ENCODE measurements at regions not wholly inside any gene's neighbourhood (a gene's known extent, or its start where the extent isn't known, plus 50 kb on each side); places are given as distances from the start of the nearest gene placed in this dataset.

DNA sequence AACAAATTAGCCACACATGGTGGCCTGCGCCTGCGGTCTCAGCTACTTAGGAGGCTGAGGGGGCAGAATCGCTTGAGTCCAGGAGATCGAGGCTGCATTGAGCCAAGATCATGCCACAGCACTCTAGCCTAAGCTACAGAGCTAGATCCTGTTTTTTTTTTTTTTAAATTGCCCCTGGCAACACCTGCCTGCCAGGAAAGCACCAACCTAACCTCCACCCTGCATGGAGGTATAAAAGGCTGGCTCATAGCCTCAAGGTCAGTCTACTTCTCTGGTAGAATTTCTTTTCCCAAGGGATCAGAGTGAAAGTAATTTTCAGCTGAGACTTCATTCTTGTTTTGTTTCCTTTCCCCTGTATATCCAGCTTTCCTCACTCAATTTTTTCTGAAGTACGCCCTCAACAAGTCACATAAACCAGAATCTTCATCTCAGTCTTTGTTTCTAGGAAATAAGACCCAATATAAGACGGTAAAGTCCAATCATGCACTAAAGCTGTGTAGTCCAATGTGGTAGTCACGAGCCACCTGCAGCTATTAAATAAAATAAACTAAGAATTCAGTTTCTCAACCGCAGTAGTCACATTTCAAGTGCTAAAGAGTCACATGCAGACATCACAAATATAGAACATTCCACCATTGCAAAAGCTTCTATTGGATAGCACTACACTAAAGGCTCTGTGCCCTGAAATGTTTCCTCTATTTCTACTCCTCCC lies 113.3 kb downstream of the HPGD start:
- 78% methylated on average over 4 of the region's 8 CpGs; no CpG with 5 or more reads in 1 of the 2 experiments for WGBS, 2 experiments (ENCODE audit: extremely low coverage in 2 of 2, insufficient read length in 1 of 2)
- H2AFZ ChIP-seq (replicated peaks; ENCODE audit: low read length, poor library complexity): no peak overlapping the region
- 0 out of 2 replicates have a peak, but pooled peaks cover 2% of the 10 kb centered on the region for H3K9me3 ChIP-seq (ENCODE audit: control insufficient read depth, insufficient read depth, low read length)
- H3K4ac ChIP-seq (ENCODE audit: low read depth, low read length): no peak overlapping the region
- BruUV-seq (replicated peaks): no TSS peak
- H3K23ac ChIP-seq (ENCODE audit: low read depth, low read length): no peak overlapping the region
- ATAC-seq (ENCODE audit: low read depth): no peak
- ChIA-PET CTCF (no interaction called here), POLR2A (ENCODE audit: unreplicated experiment) (no interaction called here)
- H3K4me3 ChIP-seq (ENCODE audit: insufficient read depth, low read depth, low read length): no peak overlapping the region
- no peak overlapping the region for H4K8ac ChIP-seq (ENCODE audit: low read depth in 2 of 2, low read length in 2 of 2)
- dilution Hi-C loops (cut with HindIII; ENCODE audit: low sequenced_read_pairs, unreplicated experiment) (no loop called here), intact Hi-C loops (cut with micrococcal nuclease) (no loop called here), in situ Hi-C loops (cut with MboI; ENCODE audit: low sequenced_read_pairs) (no loop called here)
- no peak overlapping the region for H2AK5ac ChIP-seq (ENCODE audit: low read depth, low read length)
- H4K91ac ChIP-seq (ENCODE audit: insufficient read depth, low read depth, low read length): no peak overlapping the region
- H3K9me1 ChIP-seq (ENCODE audit: insufficient read depth, low read length): no peaks in the 10 kb centered on the region
- no peak overlapping the region for H2AK9ac ChIP-seq (replicated peaks; ENCODE audit: low read depth, low read length, poor library complexity)
- no peak overlapping the region for H2BK15ac ChIP-seq (ENCODE audit: low read depth, low read length)
- TF ChIP-seq BHLHE40 (IDR thresholded peaks at IDR 0.05; ENCODE audit: low read depth, low read length) (no peak), CTCF (conservative IDR thresholded peaks at IDR 0.05; ENCODE audit: low read depth, low read length) (no peak), USF2 (IDR thresholded peaks at IDR 0.05; ENCODE audit: low read depth, low read length) (no peak), RCOR1 (IDR thresholded peaks at IDR 0.05; ENCODE audit: insufficient replicate concordance, low read length) (no peak), RFX5 (IDR thresholded peaks at IDR 0.05; ENCODE audit: low read depth, low read length) (no peak), RAD21 (IDR thresholded peaks at IDR 0.05; ENCODE audit: low read length) (no peak), MAFK (IDR thresholded peaks at IDR 0.05; ENCODE audit: low read depth, low read length) (no peak), MAZ (IDR thresholded peaks at IDR 0.05; ENCODE audit: borderline replicate concordance, low read depth, low read length) (no peak), FOS (IDR thresholded peaks at IDR 0.05; ENCODE audit: low read depth, low read length) (no peak)
- TF ChIP-seq, protein P1, sequence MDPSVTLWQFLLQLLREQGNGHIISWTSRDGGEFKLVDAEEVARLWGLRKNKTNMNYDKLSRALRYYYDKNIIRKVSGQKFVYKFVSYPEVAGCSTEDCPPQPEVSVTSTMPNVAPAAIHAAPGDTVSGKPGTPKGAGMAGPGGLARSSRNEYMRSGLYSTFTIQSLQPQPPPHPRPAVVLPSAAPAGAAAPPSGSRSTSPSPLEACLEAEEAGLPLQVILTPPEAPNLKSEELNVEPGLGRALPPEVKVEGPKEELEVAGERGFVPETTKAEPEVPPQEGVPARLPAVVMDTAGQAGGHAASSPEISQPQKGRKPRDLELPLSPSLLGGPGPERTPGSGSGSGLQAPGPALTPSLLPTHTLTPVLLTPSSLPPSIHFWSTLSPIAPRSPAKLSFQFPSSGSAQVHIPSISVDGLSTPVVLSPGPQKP (IDR thresholded peaks at IDR 0.05; ENCODE audit: borderline replicate concordance, low read depth, low read length): no peak
- H2BK5ac ChIP-seq (ENCODE audit: low read depth, low read length, poor library complexity, severe bottlenecking): no peak overlapping the region
- no peak overlapping the region for H3K4me2 ChIP-seq (ENCODE audit: low read depth, low read length)
- no peaks in the 10 kb centered on the region for H3K36me3 ChIP-seq (ENCODE audit: control insufficient read depth, insufficient read depth, low read length)
- no peak overlapping the region for H3K9ac ChIP-seq (ENCODE audit: low read depth, low read length)
- H3K18ac ChIP-seq (ENCODE audit: low read depth, low read length): no peak overlapping the region
- no peak overlapping the region for H2BK120ac ChIP-seq (ENCODE audit: low read depth, low read length)
- no peaks in the 10 kb centered on the region for H3K79me1 ChIP-seq (ENCODE audit: low read depth in 1 of 2, low read length in 2 of 2)
- no peak overlapping the region for H3K14ac ChIP-seq (replicated peaks; ENCODE audit: low read depth, low read length)
- H3K27ac ChIP-seq (ENCODE audit: insufficient read depth, low read length): no peak overlapping the region
- DNase-seq: no peak
- no peak overlapping the region for H4K5ac ChIP-seq (ENCODE audit: low read depth, low read length)
- no peaks in the 10 kb centered on the region for H3K4me1 ChIP-seq (ENCODE audit: control insufficient read depth, insufficient read depth, low read length)
- H3K56ac ChIP-seq (ENCODE audit: extremely low read depth, insufficient read depth, low read length): no peak overlapping the region
- H3K27me3 ChIP-seq (ENCODE audit: control insufficient read depth, insufficient read depth, low read length): no peaks in the 10 kb centered on the region
- no peaks in the 10 kb centered on the region for H4K20me1 ChIP-seq (ENCODE audit: insufficient read depth, low read length)
- no peak overlapping the region for H2BK20ac ChIP-seq (ENCODE audit: low read depth, low read length)
